B cell (primary cell): ENCODE measurements at regions not wholly inside any gene's neighbourhood (a gene's known extent, or its start where the extent isn't known, plus 50 kb on each side); places are given as distances from the start of the nearest gene placed in this dataset.

Experiments
- ATAC-seq: fragments of 200-7000 bp; cut with Tn5 transposase; one replicate; pipeline ENCODE4 v1.10.0; 2021; ENCODE audit warnings: low read depth, mild to moderate bottlenecking, moderate number of reproducible peaks, moderate library complexity
- CTCF ChIA-PET: fragments of 350-600 bp; sonication (Branson Sonifier 250); formaldehyde crosslinking; loops from one replicate; lab custom pipeline; 2021; ENCODE audit warnings: antibody characterized with exemption, inconsistent platforms; lab: Charles Lee
- POLR2A ChIA-PET: fragments of 350-600 bp; sonication (Branson Sonifier 250); formaldehyde crosslinking; loops from one replicate; lab custom pipeline; 2021; ENCODE audit warnings: antibody characterized with exemption; lab: Charles Lee
- DNase-seq: peaks from one replicate; pipeline ENCODE4 v3.0.0; 2013
- H2AFZ ChIP-seq: 2 replicates; pipeline ENCODE4 v1.6.1; 2012; ENCODE audit warnings: mild to moderate bottlenecking, low read depth, low read length; ENCODE audit not compliant: insufficient read depth, poor library complexity, severe bottlenecking
- H3K27ac ChIP-seq, 2 donors: 1 replicate in 1 of 2; 2 replicates in 1 of 2; pipeline ENCODE4 v1.5.1; 2012 to 2013; ENCODE audit warnings: low read length in 2 of 2, mild to moderate bottlenecking in 2 of 2, moderate library complexity in 1 of 2
- H3K27me3 ChIP-seq, 4 experiments: fragments of 200-600 bp in 1 of 4; sonication (generic) in 1 of 4; replicated peaks in 1 of 4; 1 replicate in 2 of 4; 2 replicates in 2 of 4; pipeline versions ENCODE4 v1.6.1 to v1.7.0; 2013 to 2016; ENCODE audit warnings: low read length in 3 of 4, mild to moderate bottlenecking in 2 of 4, mixed read lengths in 1 of 4, moderate library complexity in 1 of 4; ENCODE audit not compliant: insufficient read depth in 4 of 4, control insufficient read depth in 3 of 4; ENCODE audit errors: control extremely low read depth in 1 of 4
- H3K36me3 ChIP-seq, 2 experiments: replicated peaks in 1 of 2; 1 replicate in 1 of 2; 2 replicates in 1 of 2; pipeline versions ENCODE4 v1.6.1 to v1.7.1; 2013; ENCODE audit warnings: low read length in 1 of 2; ENCODE audit not compliant: insufficient read depth in 2 of 2, control insufficient read depth in 1 of 2; ENCODE audit errors: control extremely low read depth in 1 of 2, extremely low read depth in 1 of 2
- H3K4me1 ChIP-seq, 2 donors: fragments of 200-600 bp in 1 of 2; sonication (generic) in 1 of 2; 1 replicate in 1 of 2; 2 replicates in 1 of 2; pipeline versions ENCODE4 v1.5.1 to v1.6.1; 2013 to 2017; ENCODE audit warnings: low read length in 2 of 2; ENCODE audit not compliant: control insufficient read depth in 2 of 2, insufficient read depth in 2 of 2
- H3K4me2 ChIP-seq: replicated peaks from 2 replicates; pipeline ENCODE3; 2012; ENCODE audit warnings: mild to moderate bottlenecking, low read depth, low read length; ENCODE audit not compliant: poor library complexity, severe bottlenecking
- H3K4me3 ChIP-seq, 5 experiments: fragments of 200-600 bp in 1 of 5; sonication (generic) in 1 of 5; 1 replicate in 3 of 5; 2 replicates in 2 of 5; pipeline versions ENCODE4 v1.5.1 to v1.7.0; 2011 to 2016; ENCODE audit warnings: low read length in 4 of 5, mild to moderate bottlenecking in 4 of 5, low read depth in 2 of 5, control low read depth in 1 of 5, moderate library complexity in 1 of 5; ENCODE audit not compliant: insufficient read depth in 1 of 5; ENCODE audit errors: control extremely low read depth in 1 of 5, extremely low read depth in 1 of 5
- H3K79me2 ChIP-seq: fragments of 200-600 bp; sonication (generic); one replicate; pipeline ENCODE4 v1.6.0; 2016; ENCODE audit warnings: low read length; ENCODE audit not compliant: control insufficient read depth, insufficient read depth
- H3K9ac ChIP-seq: fragments of 200-600 bp; sonication (generic); 2 replicates; pipeline ENCODE4 v1.6.1; 2017; ENCODE audit warnings: mild to moderate bottlenecking, low read length, moderate library complexity
- H3K9me3 ChIP-seq, 3 donors: one replicate each; pipeline versions ENCODE4 v1.6.1 to v1.7.1; 2013; ENCODE audit warnings: low read length in 2 of 3; ENCODE audit not compliant: control insufficient read depth in 2 of 3, insufficient read depth in 1 of 3; ENCODE audit errors: control extremely low read depth in 1 of 3
- H4K20me1 ChIP-seq: 2 replicates; pipeline ENCODE4 v1.6.0; 2012; ENCODE audit warnings: mild to moderate bottlenecking, low read length; ENCODE audit not compliant: insufficient read depth, control insufficient read depth, poor library complexity, severe bottlenecking
- H3K27ac Mint-ChIP-seq: one replicate; pipeline ENCODE4 v1.8.0; 2021; ENCODE audit warnings: mixed read lengths
- H3K27me3 Mint-ChIP-seq: one replicate; pipeline ENCODE4 v1.8.0; 2021; ENCODE audit warnings: mixed read lengths
- H3K4me1 Mint-ChIP-seq: one replicate; pipeline ENCODE4 v1.8.0; 2021; ENCODE audit warnings: mixed read lengths
- H3K4me3 Mint-ChIP-seq: one replicate; pipeline ENCODE4 v1.8.0; 2021; ENCODE audit warnings: mixed read lengths
- H3K9me3 Mint-ChIP-seq: one replicate; pipeline ENCODE4 v1.8.0; 2022; ENCODE audit warnings: mixed read lengths; ENCODE audit not compliant: insufficient read depth
- CTCF ChIP-seq: fragments of 200-600 bp; IDR thresholded peaks from one replicate; pipeline ENCODE4 v1.8.0; 2022; ENCODE audit warnings: antibody characterized with exemption, mild to moderate bottlenecking
- EZH2 ChIP-seq: IDR thresholded peaks from 2 replicates; pipeline ENCODE4 v1.6.1; 2012; ENCODE audit warnings: borderline replicate concordance, low read depth, mild to moderate bottlenecking, moderate library complexity, low read length; ENCODE audit not compliant: insufficient read depth, poor library complexity, severe bottlenecking
- WGBS: methylation state at CpG from one replicate; pipeline ENCODE4 v1.1.5; 2013; ENCODE audit warnings: missing lambda C conversion rate; ENCODE audit not compliant: insufficient coverage; 5-methylcytosine and 5-hydroxymethylcytosine counted together
- intact Hi-C: fragments of 100-400 bp; cut with micrococcal nuclease; formaldehyde crosslinking; loops from one replicate; pipeline ENCODE4 v1.10.0; 2022

- CTCF ChIA-PET, result no interaction called here
- H3K27ac Mint-ChIP-seq, result no peak overlapping the region
- no peak overlapping the region for H3K9ac ChIP-seq
- H3K79me2 ChIP-seq, result no peaks in the 10 kb centered on the region
- no peaks in the 10 kb centered on the region for H3K27me3 ChIP-seq
- H4K20me1 ChIP-seq, result no peaks in the 10 kb centered on the region
- H3K36me3 ChIP-seq, result no peaks in the 10 kb centered on the region
- intact Hi-C loops, result no loop called here
- no peaks in the 10 kb centered on the region for H3K4me1 ChIP-seq
- H3K4me1 Mint-ChIP-seq, result no peaks in the 10 kb centered on the region
- no peaks in the 10 kb centered on the region for H3K9me3 Mint-ChIP-seq
- no CpG with 5 or more reads among the region's 2 CpGs for WGBS
- peaks cover 0 to 3% (median 0%) of the 10 kb centered on the region in 3 donors for H3K9me3 ChIP-seq
- DNase-seq (no peak), ATAC-seq (no peak)
- H3K4me3 Mint-ChIP-seq, result no peak overlapping the region
- TF ChIP-seq EZH2, result no peak
- no peak for TF ChIP-seq CTCF
- H3K27me3 Mint-ChIP-seq, result no peaks in the 10 kb centered on the region
- H3K27ac ChIP-seq, result no peak overlapping the region
- H2AFZ ChIP-seq, result no peak overlapping the region
- POLR2A ChIA-PET, result no interaction called here
- no peak overlapping the region for H3K4me2 ChIP-seq
- H3K4me3 ChIP-seq, result no peak overlapping the region
Observed at GRCh38 chr1:217052196-217052595, 329.0 kb upstream of the ESRRG start.

GRCh38 chr1:217049721-217050120, 326.5 kb upstream of the ESRRG start:
- ChIA-PET CTCF (no interaction called here), POLR2A (no interaction called here)
- H3K27ac ChIP-seq, result no peak overlapping the region
- intact Hi-C loops, result no loop called here
- Mint-ChIP-seq H3K27me3 (no peaks in the 10 kb centered on the region), H3K27ac (no peak overlapping the region), H3K4me3 (no peak overlapping the region), H3K4me1 (no peaks in the 10 kb centered on the region), H3K9me3 (no peaks in the 10 kb centered on the region)
- 73% methylated on average over 1 of the region's 2 CpGs for WGBS
- H2AFZ ChIP-seq, result no peak overlapping the region
- H3K4me3 ChIP-seq, result no peak overlapping the region
- DNase-seq (no peak), ATAC-seq (no peak)
- no peak for TF ChIP-seq EZH2
- no peak for TF ChIP-seq CTCF
- H3K9me3 ChIP-seq, result peaks cover 0 to 3% (median 0%) of the 10 kb centered on the region in 3 donors
- no peaks in the 10 kb centered on the region for H3K4me1 ChIP-seq
- no peaks in the 10 kb centered on the region for H4K20me1 ChIP-seq
- no peaks in the 10 kb centered on the region for H3K27me3 ChIP-seq
- no peak overlapping the region for H3K4me2 ChIP-seq
- H3K79me2 ChIP-seq, result no peaks in the 10 kb centered on the region
- H3K9ac ChIP-seq, result no peak overlapping the region
- no peaks in the 10 kb centered on the region for H3K36me3 ChIP-seq
